Brain microvascular endothelial cell (primary cell): ENCODE measurements at regions not wholly inside any gene's neighbourhood (a gene's known extent, or its start where the extent isn't known, plus 50 kb on each side); places are given as distances from the start of the nearest gene placed in this dataset.

Experiments
- DNase-seq: peaks from one replicate; pipeline ENCODE4 v3.0.0-alpha.2; 2020
- H3K27ac ChIP-seq: fragments of 250-450 bp; sonication (Bioruptor Pico); 2 replicates; pipeline ENCODE4 v1.5.1; 2020; ENCODE audit warnings: mild to moderate bottlenecking, moderate library complexity
- H3K27me3 ChIP-seq: fragments of 250-450 bp; sonication (Bioruptor Pico); replicated peaks from 2 replicates; pipeline ENCODE4 v1.5.1; 2020; ENCODE audit warnings: mild to moderate bottlenecking
- H3K36me3 ChIP-seq: fragments of 250-450 bp; sonication (Bioruptor Pico); replicated peaks from 2 replicates; pipeline ENCODE4 v1.5.1; 2020; ENCODE audit warnings: mild to moderate bottlenecking
- H3K4me3 ChIP-seq: 2 replicates; pipeline ENCODE4 v1.5.1; 2011; ENCODE audit warnings: low read depth, mild to moderate bottlenecking, control low read depth, low read length, moderate library complexity
- CTCF ChIP-seq: IDR thresholded peaks from 2 replicates; pipeline ENCODE4 v1.5.1; 2011; ENCODE audit warnings: low read depth, mild to moderate bottlenecking, moderate library complexity, low read length, control low read depth, inconsistent platforms; ENCODE audit errors: missing control alignments
- in situ Hi-C: cut with HindIII; loops from 2 replicates; pipeline ENCODE4 v1.10.0; 2017; ENCODE audit warnings: low sequenced_read_pairs, low pct_ligation_motif_present

DNA sequence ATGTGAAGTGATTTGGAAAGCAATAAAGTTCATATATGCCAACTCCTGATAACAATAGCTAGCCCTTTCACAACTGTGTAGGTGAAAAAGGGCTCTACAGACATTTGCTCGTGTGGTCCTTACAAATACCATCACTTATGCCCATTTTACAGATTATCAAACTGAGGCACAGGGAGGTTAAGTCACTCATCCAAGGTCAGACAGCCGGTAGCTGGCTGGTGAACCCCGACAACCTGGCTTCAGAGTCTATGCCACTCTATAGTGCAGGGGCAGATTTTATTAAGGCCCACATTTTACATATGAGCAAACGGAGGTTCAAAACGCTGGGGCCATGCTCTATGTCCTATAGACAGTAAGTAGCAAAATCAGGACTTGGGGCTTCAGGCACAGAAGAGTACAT lies 280.5 kb downstream of the RRAGC start:
- Histone ChIP-seq H3K4me3 (no peak overlapping the region), H3K27ac (no peak overlapping the region), H3K27me3 (peaks cover 27% of the 10 kb centered on the region), H3K36me3 (no peaks in the 10 kb centered on the region)
- in situ Hi-C loops = no loop called here
- no peak for DNase-seq
- TF ChIP-seq CTCF = no peak

DNA sequence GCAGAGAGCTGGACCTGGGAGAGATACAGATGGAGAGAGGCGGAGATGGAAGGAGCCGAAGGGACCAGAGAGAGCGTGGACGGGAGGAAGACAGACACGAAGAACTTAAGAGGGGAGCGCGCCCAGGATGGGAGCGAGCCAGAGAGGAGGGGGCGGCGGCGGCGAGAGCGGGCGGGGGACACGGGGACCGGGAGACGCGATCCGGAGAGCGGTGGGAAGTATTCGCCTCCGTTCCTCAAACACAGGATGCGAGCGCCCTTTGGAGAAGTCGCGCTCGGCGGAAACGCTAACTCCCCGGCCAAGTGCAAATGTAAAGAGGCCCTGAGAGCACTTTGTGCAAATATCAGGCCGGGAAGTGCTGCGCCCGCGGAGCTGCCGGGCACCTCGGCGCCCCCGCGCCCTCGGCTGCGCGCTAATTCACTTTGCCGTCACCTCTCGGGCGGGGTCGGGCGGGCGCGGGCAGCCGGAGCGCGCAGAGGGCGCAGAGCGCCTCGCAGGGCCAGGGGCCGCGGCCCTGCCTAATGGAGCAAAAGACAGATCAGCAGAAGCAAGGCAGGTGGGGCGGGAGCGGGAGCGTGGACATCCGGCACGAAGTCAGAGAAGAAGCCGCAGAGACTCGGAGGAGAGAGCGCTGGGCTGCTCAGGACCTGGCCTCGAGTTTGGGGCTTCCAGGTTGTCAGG lies 281.2 kb downstream of the RRAGC start:
- TF ChIP-seq CTCF = no peak
- Histone ChIP-seq H3K27ac (no peak overlapping the region), H3K36me3 (no peaks in the 10 kb centered on the region), H3K27me3 (peaks cover 27% of the 10 kb centered on the region), H3K4me3 (no peak overlapping the region)
- in situ Hi-C loops = no loop called here
- no peak for DNase-seq

DNA sequence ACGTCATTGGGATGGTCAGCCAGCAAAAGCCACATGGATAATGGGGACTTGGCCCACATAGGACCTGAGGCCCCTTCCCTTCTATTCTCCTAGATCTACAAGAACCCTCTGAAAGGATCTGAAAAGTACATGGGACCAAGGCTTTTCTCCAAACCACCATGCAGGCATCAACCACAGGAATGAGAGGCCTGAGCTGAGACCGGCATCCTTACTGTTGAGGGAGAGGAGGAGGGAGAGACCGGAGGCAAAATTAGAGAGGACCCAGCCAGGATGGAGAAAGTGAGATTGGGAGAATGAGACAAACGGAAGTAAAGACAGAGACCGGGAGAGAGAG lies 281.7 kb downstream of the RRAGC start:
- Histone ChIP-seq H3K36me3 (no peaks in the 10 kb centered on the region), H3K27ac (no peak overlapping the region), H3K4me3 (no peak overlapping the region), H3K27me3 (peaks cover 27% of the 10 kb centered on the region)
- no peak for DNase-seq
- in situ Hi-C loops = no loop called here
- TF ChIP-seq CTCF = no peak

- in situ Hi-C loops = no loop called here
- TF ChIP-seq CTCF = no peak
- Histone ChIP-seq H3K27me3 (peaks cover 27% of the 10 kb centered on the region), H3K27ac (no peak overlapping the region), H3K4me3 (no peak overlapping the region), H3K36me3 (no peaks in the 10 kb centered on the region)
- no peak for DNase-seq
Observed at GRCh38 chr1:38577385-38577784, 282.2 kb downstream of the RRAGC start.

GRCh38 chr1:38576241-38576640 lies 283.3 kb downstream of the RRAGC start:
- Histone ChIP-seq H3K36me3 (no peaks in the 10 kb centered on the region), H3K27me3 (peaks cover 27% of the 10 kb centered on the region), H3K27ac (no peak overlapping the region), H3K4me3 (no peak overlapping the region)
- no peak for TF ChIP-seq CTCF
- in situ Hi-C loops = no loop called here
- DNase-seq = no peak

DNA sequence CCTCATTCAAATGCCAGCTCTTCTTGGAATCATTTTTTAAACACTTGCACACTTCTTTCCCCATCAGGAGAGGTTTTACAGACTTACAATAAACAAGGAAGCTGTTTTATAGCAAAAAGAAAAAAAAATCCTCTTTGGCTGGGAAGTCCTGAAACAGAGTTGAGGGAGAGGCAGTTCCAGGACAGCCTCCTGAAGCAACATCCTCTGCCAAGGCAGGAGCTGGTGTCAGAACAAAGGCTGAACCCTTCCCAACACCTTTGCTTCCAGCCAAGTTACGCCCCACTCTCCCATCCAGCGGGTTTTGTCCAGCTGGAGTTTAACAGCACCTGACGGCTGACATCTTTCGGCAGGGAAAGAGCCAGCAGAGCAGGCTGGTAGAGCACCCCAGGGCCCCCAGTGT lies 287.8 kb downstream of the RRAGC start:
- H3K27me3 ChIP-seq = no peaks in the 10 kb centered on the region
- no peak overlapping the region for H3K4me3 ChIP-seq
- H3K36me3 ChIP-seq = no peaks in the 10 kb centered on the region
- TF ChIP-seq CTCF = no peak
- in situ Hi-C loops = no loop called here
- H3K27ac ChIP-seq = no peak overlapping the region
- DNase-seq = no peak
